ENCODE measurements at regions not wholly inside any gene's neighbourhood (a gene's known extent, or its start where the extent isn't known, plus 50 kb on each side); places are given as distances from the start of the nearest gene placed in this dataset.

DNA sequence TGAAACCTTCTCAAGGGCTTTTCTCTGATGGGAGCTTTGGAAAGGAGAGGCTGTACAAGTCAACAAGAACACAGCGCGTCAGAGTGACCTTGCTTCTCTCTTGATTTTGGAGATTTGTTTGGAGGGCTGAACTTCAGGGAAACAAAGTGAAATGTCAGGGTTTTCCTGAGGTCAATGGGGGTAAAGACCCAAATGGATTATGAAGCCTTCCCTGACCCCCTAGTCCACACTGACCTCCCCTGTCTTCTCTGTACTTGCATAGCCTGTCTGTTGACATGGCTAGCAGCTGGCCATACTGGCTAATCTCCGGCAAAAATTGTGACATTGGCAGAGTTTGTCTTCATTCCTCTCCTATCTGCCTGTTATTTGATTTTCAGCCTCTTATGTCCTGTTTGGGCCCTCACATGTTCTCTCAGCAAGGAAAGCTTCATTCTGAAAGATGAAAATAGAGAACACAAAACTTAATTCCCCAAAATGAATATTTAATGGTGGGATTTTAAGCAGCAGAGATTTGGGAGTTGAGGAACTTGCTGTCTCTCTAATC lies 149.3 kb upstream of the HAAO start:
- Histone ChIP-seq H3K4me2 (no peak overlapping the region), H3K9me2 (ENCODE audit: insufficient read depth) (no peaks in the 10 kb centered on the region), H3K4me3 (no peak overlapping the region), H3K27me3 (ENCODE audit: insufficient read depth) (no peaks in the 10 kb centered on the region), H4K20me1 (replicated peaks; ENCODE audit: insufficient read depth) (no peaks in the 10 kb centered on the region), H3K4me1 (ENCODE audit: insufficient read depth) (no peaks in the 10 kb centered on the region), H2AFZ (no peak overlapping the region), H3F3A (replicated peaks; ENCODE audit: low read depth) (no peaks in the 10 kb centered on the region), H3K79me2 (replicated peaks; ENCODE audit: insufficient read depth) (no peaks in the 10 kb centered on the region), H3K27ac (ENCODE audit: low read depth) (no peak overlapping the region), H3K36me3 (ENCODE audit: insufficient read depth) (no peaks in the 10 kb centered on the region)
- DNase-seq (ENCODE audit: low spot score), result no peak
- peaks cover 4% of the 10 kb centered on the region for H3K27me3 Mint-ChIP-seq (ENCODE audit: insufficient read depth, low read depth, poor library complexity)
- peaks cover 3% of the 10 kb centered on the region; the same call in 1 of the 3 replicates for H3K4me1 Mint-ChIP-seq
- no peak for TF ChIP-seq NANOG (IDR thresholded peaks at IDR 0.05; ENCODE audit: borderline replicate concordance)
- TF ChIP-seq ZNF331 (CRISPR knock-in tag; IDR thresholded peaks at IDR 0.05; ENCODE audit: low read depth), result no peak
- TF ChIP-seq, protein P1, sequence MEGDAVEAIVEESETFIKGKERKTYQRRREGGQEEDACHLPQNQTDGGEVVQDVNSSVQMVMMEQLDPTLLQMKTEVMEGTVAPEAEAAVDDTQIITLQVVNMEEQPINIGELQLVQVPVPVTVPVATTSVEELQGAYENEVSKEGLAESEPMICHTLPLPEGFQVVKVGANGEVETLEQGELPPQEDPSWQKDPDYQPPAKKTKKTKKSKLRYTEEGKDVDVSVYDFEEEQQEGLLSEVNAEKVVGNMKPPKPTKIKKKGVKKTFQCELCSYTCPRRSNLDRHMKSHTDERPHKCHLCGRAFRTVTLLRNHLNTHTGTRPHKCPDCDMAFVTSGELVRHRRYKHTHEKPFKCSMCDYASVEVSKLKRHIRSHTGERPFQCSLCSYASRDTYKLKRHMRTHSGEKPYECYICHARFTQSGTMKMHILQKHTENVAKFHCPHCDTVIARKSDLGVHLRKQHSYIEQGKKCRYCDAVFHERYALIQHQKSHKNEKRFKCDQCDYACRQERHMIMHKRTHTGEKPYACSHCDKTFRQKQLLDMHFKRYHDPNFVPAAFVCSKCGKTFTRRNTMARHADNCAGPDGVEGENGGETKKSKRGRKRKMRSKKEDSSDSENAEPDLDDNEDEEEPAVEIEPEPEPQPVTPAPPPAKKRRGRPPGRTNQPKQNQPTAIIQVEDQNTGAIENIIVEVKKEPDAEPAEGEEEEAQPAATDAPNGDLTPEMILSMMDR (conservative IDR thresholded peaks at IDR 0.05; ENCODE audit: low read depth in 2 of 2), result no peak
- TF ChIP-seq, protein P2, sequence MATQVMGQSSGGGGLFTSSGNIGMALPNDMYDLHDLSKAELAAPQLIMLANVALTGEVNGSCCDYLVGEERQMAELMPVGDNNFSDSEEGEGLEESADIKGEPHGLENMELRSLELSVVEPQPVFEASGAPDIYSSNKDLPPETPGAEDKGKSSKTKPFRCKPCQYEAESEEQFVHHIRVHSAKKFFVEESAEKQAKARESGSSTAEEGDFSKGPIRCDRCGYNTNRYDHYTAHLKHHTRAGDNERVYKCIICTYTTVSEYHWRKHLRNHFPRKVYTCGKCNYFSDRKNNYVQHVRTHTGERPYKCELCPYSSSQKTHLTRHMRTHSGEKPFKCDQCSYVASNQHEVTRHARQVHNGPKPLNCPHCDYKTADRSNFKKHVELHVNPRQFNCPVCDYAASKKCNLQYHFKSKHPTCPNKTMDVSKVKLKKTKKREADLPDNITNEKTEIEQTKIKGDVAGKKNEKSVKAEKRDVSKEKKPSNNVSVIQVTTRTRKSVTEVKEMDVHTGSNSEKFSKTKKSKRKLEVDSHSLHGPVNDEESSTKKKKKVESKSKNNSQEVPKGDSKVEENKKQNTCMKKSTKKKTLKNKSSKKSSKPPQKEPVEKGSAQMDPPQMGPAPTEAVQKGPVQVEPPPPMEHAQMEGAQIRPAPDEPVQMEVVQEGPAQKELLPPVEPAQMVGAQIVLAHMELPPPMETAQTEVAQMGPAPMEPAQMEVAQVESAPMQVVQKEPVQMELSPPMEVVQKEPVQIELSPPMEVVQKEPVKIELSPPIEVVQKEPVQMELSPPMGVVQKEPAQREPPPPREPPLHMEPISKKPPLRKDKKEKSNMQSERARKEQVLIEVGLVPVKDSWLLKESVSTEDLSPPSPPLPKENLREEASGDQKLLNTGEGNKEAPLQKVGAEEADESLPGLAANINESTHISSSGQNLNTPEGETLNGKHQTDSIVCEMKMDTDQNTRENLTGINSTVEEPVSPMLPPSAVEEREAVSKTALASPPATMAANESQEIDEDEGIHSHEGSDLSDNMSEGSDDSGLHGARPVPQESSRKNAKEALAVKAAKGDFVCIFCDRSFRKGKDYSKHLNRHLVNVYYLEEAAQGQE (IDR thresholded peaks at IDR 0.05; ENCODE audit: unreplicated experiment), result no peak
- TF ChIP-seq CREB1 (CRISPR knock-in tag; IDR thresholded peaks at IDR 0.05; ENCODE audit: low read depth), result no peak
- TF ChIP-seq EZH2phosphoT487 (IDR thresholded peaks at IDR 0.05; ENCODE audit: unreplicated experiment), result no peak
- TF ChIP-seq, protein P3, sequence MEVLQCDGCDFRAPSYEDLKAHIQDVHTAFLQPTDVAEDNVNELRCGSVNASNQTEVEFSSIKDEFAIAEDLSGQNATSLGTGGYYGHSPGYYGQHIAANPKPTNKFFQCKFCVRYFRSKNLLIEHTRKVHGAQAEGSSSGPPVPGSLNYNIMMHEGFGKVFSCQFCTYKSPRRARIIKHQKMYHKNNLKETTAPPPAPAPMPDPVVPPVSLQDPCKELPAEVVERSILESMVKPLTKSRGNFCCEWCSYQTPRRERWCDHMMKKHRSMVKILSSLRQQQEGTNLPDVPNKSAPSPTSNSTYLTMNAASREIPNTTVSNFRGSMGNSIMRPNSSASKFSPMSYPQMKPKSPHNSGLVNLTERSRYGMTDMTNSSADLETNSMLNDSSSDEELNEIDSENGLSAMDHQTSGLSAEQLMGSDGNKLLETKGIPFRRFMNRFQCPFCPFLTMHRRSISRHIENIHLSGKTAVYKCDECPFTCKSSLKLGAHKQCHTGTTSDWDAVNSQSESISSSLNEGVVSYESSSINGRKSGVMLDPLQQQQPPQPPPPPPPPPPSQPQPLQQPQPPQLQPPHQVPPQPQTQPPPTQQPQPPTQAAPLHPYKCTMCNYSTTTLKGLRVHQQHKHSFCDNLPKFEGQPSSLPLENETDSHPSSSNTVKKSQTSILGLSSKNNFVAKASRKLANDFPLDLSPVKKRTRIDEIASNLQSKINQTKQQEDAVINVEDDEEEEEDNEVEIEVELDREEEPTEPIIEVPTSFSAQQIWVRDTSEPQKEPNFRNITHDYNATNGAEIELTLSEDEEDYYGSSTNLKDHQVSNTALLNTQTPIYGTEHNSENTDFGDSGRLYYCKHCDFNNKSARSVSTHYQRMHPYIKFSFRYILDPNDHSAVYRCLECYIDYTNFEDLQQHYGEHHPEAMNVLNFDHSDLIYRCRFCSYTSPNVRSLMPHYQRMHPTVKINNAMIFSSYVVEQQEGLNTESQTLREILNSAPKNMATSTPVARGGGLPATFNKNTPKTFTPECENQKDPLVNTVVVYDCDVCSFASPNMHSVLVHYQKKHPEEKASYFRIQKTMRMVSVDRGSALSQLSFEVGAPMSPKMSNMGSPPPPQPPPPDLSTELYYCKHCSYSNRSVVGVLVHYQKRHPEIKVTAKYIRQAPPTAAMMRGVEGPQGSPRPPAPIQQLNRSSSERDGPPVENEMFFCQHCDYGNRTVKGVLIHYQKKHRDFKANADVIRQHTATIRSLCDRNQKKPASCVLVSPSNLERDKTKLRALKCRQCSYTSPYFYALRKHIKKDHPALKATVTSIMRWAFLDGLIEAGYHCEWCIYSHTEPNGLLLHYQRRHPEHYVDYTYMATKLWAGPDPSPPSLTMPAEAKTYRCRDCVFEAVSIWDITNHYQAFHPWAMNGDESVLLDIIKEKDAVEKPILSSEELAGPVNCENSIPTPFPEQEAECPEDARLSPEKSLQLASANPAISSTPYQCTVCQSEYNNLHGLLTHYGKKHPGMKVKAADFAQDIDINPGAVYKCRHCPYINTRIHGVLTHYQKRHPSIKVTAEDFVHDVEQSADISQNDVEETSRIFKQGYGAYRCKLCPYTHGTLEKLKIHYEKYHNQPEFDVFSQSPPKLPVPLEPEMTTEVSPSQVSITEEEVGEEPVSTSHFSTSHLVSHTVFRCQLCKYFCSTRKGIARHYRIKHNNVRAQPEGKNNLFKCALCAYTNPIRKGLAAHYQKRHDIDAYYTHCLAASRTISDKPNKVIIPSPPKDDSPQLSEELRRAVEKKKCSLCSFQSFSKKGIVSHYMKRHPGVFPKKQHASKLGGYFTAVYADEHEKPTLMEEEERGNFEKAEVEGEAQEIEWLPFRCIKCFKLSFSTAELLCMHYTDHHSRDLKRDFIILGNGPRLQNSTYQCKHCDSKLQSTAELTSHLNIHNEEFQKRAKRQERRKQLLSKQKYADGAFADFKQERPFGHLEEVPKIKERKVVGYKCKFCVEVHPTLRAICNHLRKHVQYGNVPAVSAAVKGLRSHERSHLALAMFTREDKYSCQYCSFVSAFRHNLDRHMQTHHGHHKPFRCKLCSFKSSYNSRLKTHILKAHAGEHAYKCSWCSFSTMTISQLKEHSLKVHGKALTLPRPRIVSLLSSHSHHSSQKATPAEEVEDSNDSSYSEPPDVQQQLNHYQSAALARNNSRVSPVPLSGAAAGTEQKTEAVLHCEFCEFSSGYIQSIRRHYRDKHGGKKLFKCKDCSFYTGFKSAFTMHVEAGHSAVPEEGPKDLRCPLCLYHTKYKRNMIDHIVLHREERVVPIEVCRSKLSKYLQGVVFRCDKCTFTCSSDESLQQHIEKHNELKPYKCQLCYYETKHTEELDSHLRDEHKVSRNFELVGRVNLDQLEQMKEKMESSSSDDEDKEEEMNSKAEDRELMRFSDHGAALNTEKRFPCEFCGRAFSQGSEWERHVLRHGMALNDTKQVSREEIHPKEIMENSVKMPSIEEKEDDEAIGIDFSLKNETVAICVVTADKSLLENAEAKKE (CRISPR knock-in tag; IDR thresholded peaks at IDR 0.05), result no peak
- TF ChIP-seq, protein P4, sequence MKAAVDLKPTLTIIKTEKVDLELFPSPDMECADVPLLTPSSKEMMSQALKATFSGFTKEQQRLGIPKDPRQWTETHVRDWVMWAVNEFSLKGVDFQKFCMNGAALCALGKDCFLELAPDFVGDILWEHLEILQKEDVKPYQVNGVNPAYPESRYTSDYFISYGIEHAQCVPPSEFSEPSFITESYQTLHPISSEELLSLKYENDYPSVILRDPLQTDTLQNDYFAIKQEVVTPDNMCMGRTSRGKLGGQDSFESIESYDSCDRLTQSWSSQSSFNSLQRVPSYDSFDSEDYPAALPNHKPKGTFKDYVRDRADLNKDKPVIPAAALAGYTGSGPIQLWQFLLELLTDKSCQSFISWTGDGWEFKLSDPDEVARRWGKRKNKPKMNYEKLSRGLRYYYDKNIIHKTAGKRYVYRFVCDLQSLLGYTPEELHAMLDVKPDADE (IDR thresholded peaks at IDR 0.05), result no peak
- no peak for TF ChIP-seq ZNF114 (CRISPR knock-in tag; IDR thresholded peaks at IDR 0.05)
- no peak for TF ChIP-seq JUNB (IDR thresholded peaks at IDR 0.05; ENCODE audit: unreplicated experiment)
- no peak for TF ChIP-seq STAT1 (IDR thresholded peaks at IDR 0.05; ENCODE audit: unreplicated experiment)
- no peak for TF ChIP-seq EZH2 (IDR thresholded peaks at IDR 0.05; ENCODE audit: low read depth, unreplicated experiment)
- TF ChIP-seq POLR2AphosphoS5 (IDR thresholded peaks at IDR 0.05; ENCODE audit: low read depth), result no peak
- no peak for ATAC-seq
- H3K36me3 Mint-ChIP-seq (ENCODE audit: low read depth), result no peaks in the 10 kb centered on the region
- H3K4me3 Mint-ChIP-seq, result no peak overlapping the region
- no peak overlapping the region for H3K27ac Mint-ChIP-seq
- no peaks in the 10 kb centered on the region for H3K9me3 Mint-ChIP-seq

Data from GM23338 (cell line).